B cell (primary cell): ENCODE measurements at regions not wholly inside any gene's neighbourhood (a gene's known extent, or its start where the extent isn't known, plus 50 kb on each side); places are given as distances from the start of the nearest gene placed in this dataset.
"Not testable (repeated sequence)": the region's sequence is repeated elsewhere in the genome, so short reads cannot be mapped to it uniquely, and the experiment has no call there.

Experiments
- ATAC-seq: fragments of 200-7000 bp; cut with Tn5 transposase; one replicate; pipeline ENCODE4 v1.10.0; 2021; ENCODE audit warnings: low read depth, mild to moderate bottlenecking, moderate number of reproducible peaks, moderate library complexity
- CTCF ChIA-PET: fragments of 350-600 bp; sonication (Branson Sonifier 250); formaldehyde crosslinking; loops from one replicate; lab custom pipeline; 2021; ENCODE audit warnings: antibody characterized with exemption, inconsistent platforms; lab: Charles Lee
- POLR2A ChIA-PET: fragments of 350-600 bp; sonication (Branson Sonifier 250); formaldehyde crosslinking; loops from one replicate; lab custom pipeline; 2021; ENCODE audit warnings: antibody characterized with exemption; lab: Charles Lee
- DNase-seq: peaks from one replicate; pipeline ENCODE4 v3.0.0; 2013
- H2AFZ ChIP-seq: 2 replicates; pipeline ENCODE4 v1.6.1; 2012; ENCODE audit warnings: mild to moderate bottlenecking, low read depth, low read length; ENCODE audit not compliant: insufficient read depth, poor library complexity, severe bottlenecking
- H3K27ac ChIP-seq, 2 donors: 1 replicate in 1 of 2; 2 replicates in 1 of 2; pipeline ENCODE4 v1.5.1; 2012 to 2013; ENCODE audit warnings: low read length in 2 of 2, mild to moderate bottlenecking in 2 of 2, moderate library complexity in 1 of 2
- H3K27me3 ChIP-seq, 4 experiments: fragments of 200-600 bp in 1 of 4; sonication (generic) in 1 of 4; replicated peaks in 1 of 4; 1 replicate in 2 of 4; 2 replicates in 2 of 4; pipeline versions ENCODE4 v1.6.1 to v1.7.0; 2013 to 2016; ENCODE audit warnings: low read length in 3 of 4, mild to moderate bottlenecking in 2 of 4, mixed read lengths in 1 of 4, moderate library complexity in 1 of 4; ENCODE audit not compliant: insufficient read depth in 4 of 4, control insufficient read depth in 3 of 4; ENCODE audit errors: control extremely low read depth in 1 of 4
- H3K36me3 ChIP-seq, 2 experiments: replicated peaks in 1 of 2; 1 replicate in 1 of 2; 2 replicates in 1 of 2; pipeline versions ENCODE4 v1.6.1 to v1.7.1; 2013; ENCODE audit warnings: low read length in 1 of 2; ENCODE audit not compliant: insufficient read depth in 2 of 2, control insufficient read depth in 1 of 2; ENCODE audit errors: control extremely low read depth in 1 of 2, extremely low read depth in 1 of 2
- H3K4me1 ChIP-seq, 2 donors: fragments of 200-600 bp in 1 of 2; sonication (generic) in 1 of 2; 1 replicate in 1 of 2; 2 replicates in 1 of 2; pipeline versions ENCODE4 v1.5.1 to v1.6.1; 2013 to 2017; ENCODE audit warnings: low read length in 2 of 2; ENCODE audit not compliant: control insufficient read depth in 2 of 2, insufficient read depth in 2 of 2
- H3K4me2 ChIP-seq: replicated peaks from 2 replicates; pipeline ENCODE3; 2012; ENCODE audit warnings: mild to moderate bottlenecking, low read depth, low read length; ENCODE audit not compliant: poor library complexity, severe bottlenecking
- H3K4me3 ChIP-seq, 5 experiments: fragments of 200-600 bp in 1 of 5; sonication (generic) in 1 of 5; 1 replicate in 3 of 5; 2 replicates in 2 of 5; pipeline versions ENCODE4 v1.5.1 to v1.7.0; 2011 to 2016; ENCODE audit warnings: low read length in 4 of 5, mild to moderate bottlenecking in 4 of 5, low read depth in 2 of 5, control low read depth in 1 of 5, moderate library complexity in 1 of 5; ENCODE audit not compliant: insufficient read depth in 1 of 5; ENCODE audit errors: control extremely low read depth in 1 of 5, extremely low read depth in 1 of 5
- H3K79me2 ChIP-seq: fragments of 200-600 bp; sonication (generic); one replicate; pipeline ENCODE4 v1.6.0; 2016; ENCODE audit warnings: low read length; ENCODE audit not compliant: control insufficient read depth, insufficient read depth
- H3K9ac ChIP-seq: fragments of 200-600 bp; sonication (generic); 2 replicates; pipeline ENCODE4 v1.6.1; 2017; ENCODE audit warnings: mild to moderate bottlenecking, low read length, moderate library complexity
- H3K9me3 ChIP-seq, 3 donors: one replicate each; pipeline versions ENCODE4 v1.6.1 to v1.7.1; 2013; ENCODE audit warnings: low read length in 2 of 3; ENCODE audit not compliant: control insufficient read depth in 2 of 3, insufficient read depth in 1 of 3; ENCODE audit errors: control extremely low read depth in 1 of 3
- H4K20me1 ChIP-seq: 2 replicates; pipeline ENCODE4 v1.6.0; 2012; ENCODE audit warnings: mild to moderate bottlenecking, low read length; ENCODE audit not compliant: insufficient read depth, control insufficient read depth, poor library complexity, severe bottlenecking
- H3K27ac Mint-ChIP-seq: one replicate; pipeline ENCODE4 v1.8.0; 2021; ENCODE audit warnings: mixed read lengths
- H3K27me3 Mint-ChIP-seq: one replicate; pipeline ENCODE4 v1.8.0; 2021; ENCODE audit warnings: mixed read lengths
- H3K4me1 Mint-ChIP-seq: one replicate; pipeline ENCODE4 v1.8.0; 2021; ENCODE audit warnings: mixed read lengths
- H3K4me3 Mint-ChIP-seq: one replicate; pipeline ENCODE4 v1.8.0; 2021; ENCODE audit warnings: mixed read lengths
- H3K9me3 Mint-ChIP-seq: one replicate; pipeline ENCODE4 v1.8.0; 2022; ENCODE audit warnings: mixed read lengths; ENCODE audit not compliant: insufficient read depth
- CTCF ChIP-seq: fragments of 200-600 bp; IDR thresholded peaks from one replicate; pipeline ENCODE4 v1.8.0; 2022; ENCODE audit warnings: antibody characterized with exemption, mild to moderate bottlenecking
- EZH2 ChIP-seq: IDR thresholded peaks from 2 replicates; pipeline ENCODE4 v1.6.1; 2012; ENCODE audit warnings: borderline replicate concordance, low read depth, mild to moderate bottlenecking, moderate library complexity, low read length; ENCODE audit not compliant: insufficient read depth, poor library complexity, severe bottlenecking
- WGBS: methylation state at CpG from one replicate; pipeline ENCODE4 v1.1.5; 2013; ENCODE audit warnings: missing lambda C conversion rate; ENCODE audit not compliant: insufficient coverage; 5-methylcytosine and 5-hydroxymethylcytosine counted together
- intact Hi-C: fragments of 100-400 bp; cut with micrococcal nuclease; formaldehyde crosslinking; loops from one replicate; pipeline ENCODE4 v1.10.0; 2022

DNA sequence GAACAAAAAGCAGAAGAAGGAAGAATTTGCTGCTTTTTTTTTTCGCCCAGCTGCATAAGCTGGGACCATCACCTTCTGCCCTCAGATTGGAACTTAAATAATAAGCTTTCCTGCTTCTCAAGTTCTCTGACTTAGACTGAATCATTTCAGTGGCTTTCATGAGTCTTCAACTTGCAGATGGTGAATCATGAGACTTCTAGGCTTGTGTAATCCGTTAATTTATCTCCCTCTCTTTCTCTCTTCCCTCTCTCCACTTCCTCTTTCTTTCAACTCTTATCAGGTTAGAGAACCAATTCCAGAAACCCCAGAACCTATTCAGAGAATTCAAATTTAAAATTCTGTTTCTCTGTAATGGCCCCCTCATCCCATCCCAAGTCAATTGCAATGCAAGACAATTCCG is 1153.7 kb downstream of the PCDH9 start:
- WGBS = 71% methylated on average over 1 of the region's 3 CpGs
- Histone ChIP-seq H4K20me1 (no peaks in the 10 kb centered on the region), H3K27ac (no peak overlapping the region), H3K79me2 (no peaks in the 10 kb centered on the region), H3K4me2 (no peak overlapping the region), H3K4me3 (no peak overlapping the region), H3K36me3 (no peaks in the 10 kb centered on the region), H3K4me1 (no peaks in the 10 kb centered on the region), H2AFZ (no peak overlapping the region), H3K9me3 (peaks cover 0 to 1% (median 0%) of the 10 kb centered on the region in 3 donors), H3K27me3 (no peaks in the 10 kb centered on the region), H3K9ac (no peak overlapping the region)
- TF ChIP-seq EZH2 (no peak), CTCF (no peak)
- Mint-ChIP-seq H3K4me3 (no peak overlapping the region), H3K27me3 (no peaks in the 10 kb centered on the region), H3K4me1 (no peaks in the 10 kb centered on the region), H3K9me3 (no peaks in the 10 kb centered on the region), H3K27ac (no peak overlapping the region)
- CTCF ChIA-PET = no interaction called here
- intact Hi-C loops = no loop called here
- POLR2A ChIA-PET = no interaction called here
- ATAC-seq = no peak
- no peak for DNase-seq

DNA sequence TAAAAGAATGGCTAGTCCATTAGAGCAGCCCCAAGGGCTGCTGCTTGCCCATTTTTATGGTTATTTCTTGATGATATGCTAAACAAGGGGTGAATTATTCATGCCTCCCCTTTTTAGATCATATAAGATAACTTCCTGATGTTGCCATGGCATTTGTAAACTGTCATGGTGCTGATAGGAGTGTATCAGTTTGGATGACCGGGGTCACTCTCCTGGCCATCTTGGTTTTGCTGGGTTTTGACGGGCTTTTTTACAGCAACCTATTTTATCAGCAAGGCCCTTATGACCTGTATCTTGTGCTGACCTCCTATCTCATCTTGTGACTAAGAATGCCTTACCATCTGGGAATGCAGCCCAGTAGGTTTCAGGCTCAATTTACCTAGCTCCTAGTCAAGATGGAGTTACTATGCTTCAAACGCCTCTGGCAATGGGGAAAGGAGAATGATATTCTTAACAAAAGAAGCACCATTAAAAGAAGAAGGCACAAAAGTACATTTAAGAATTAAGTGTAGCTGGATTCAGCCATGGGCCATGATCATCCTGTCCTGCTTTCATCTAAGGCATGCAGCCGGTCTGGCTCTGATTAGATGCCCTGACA is 1156.0 kb downstream of the PCDH9 start:
- Mint-ChIP-seq H3K27me3 (no peaks in the 10 kb centered on the region), H3K27ac (no peak overlapping the region), H3K4me1 (no peaks in the 10 kb centered on the region), H3K4me3 (no peak overlapping the region), H3K9me3 (no peaks in the 10 kb centered on the region)
- ATAC-seq (no peak), DNase-seq (no peak)
- no peaks in the 10 kb centered on the region for H3K27me3 ChIP-seq
- ChIA-PET POLR2A (no interaction called here), CTCF (no interaction called here)
- intact Hi-C loops = no loop called here
- no peaks in the 10 kb centered on the region for H3K36me3 ChIP-seq
- H3K9me3 ChIP-seq = peaks cover 0 to 1% (median 0%) of the 10 kb centered on the region in 3 donors
- H3K79me2 ChIP-seq = no peaks in the 10 kb centered on the region
- no peaks in the 10 kb centered on the region for H4K20me1 ChIP-seq
- no CpG with 5 or more reads among the region's 4 CpGs for WGBS
- no peak overlapping the region for H3K4me3 ChIP-seq
- no peak overlapping the region for H2AFZ ChIP-seq
- H3K4me1 ChIP-seq = no peaks in the 10 kb centered on the region
- no peak for TF ChIP-seq EZH2
- no peak overlapping the region for H3K9ac ChIP-seq
- no peak overlapping the region for H3K27ac ChIP-seq
- no peak overlapping the region for H3K4me2 ChIP-seq

DNA sequence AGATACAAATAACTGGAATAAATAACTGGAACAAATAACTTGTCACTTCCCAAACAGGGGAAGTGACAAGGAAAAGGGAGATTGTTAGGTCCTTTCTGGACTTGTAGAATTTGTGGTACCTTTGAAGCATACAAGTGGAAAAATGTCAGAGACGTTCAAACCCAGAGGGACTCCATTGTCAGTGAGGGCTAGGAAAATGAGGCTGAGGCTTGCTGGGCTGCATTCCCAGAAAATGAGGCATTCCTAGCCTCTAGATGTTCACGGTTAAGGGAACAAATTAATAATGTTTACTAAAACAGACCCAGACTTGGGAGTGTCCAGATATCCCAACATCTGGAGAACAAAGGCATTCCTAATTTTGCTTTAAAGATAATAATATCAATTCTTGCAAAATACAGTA is 1158.0 kb downstream of the PCDH9 start:
- POLR2A ChIA-PET, H3K9me3 ChIP-seq, H3K27ac Mint-ChIP-seq, H3K4me3 Mint-ChIP-seq, H3K4me1 ChIP-seq, H3K4me2 ChIP-seq, H3K36me3 ChIP-seq, H3K27ac ChIP-seq, H3K27me3 Mint-ChIP-seq, CTCF ChIA-PET, H3K9ac ChIP-seq, H2AFZ ChIP-seq, H4K20me1 ChIP-seq, H3K27me3 ChIP-seq, H3K4me3 ChIP-seq, H3K79me2 ChIP-seq, DNase-seq, ATAC-seq, intact Hi-C loops, H3K4me1 Mint-ChIP-seq, H3K9me3 Mint-ChIP-seq: not testable (repeated sequence)
- WGBS = 100% methylated on average over 1 of the region's 2 CpGs
